KMS-11 (cell line): ENCODE measurements at regions not wholly inside any gene's neighbourhood (a gene's known extent, or its start where the extent isn't known, plus 50 kb on each side); places are given as distances from the start of the nearest gene placed in this dataset.

Source experiments
- H2AFZ ChIP-seq: fragments of 200-600 bp; sonication (generic); 2 replicates; pipeline ENCODE4 v1.6.1; 2016; ENCODE audit warnings: antibody characterized with exemption, mixed run types, low read depth
- H3K27ac ChIP-seq: fragments of 200-600 bp; sonication (generic); 2 replicates; pipeline ENCODE4 v1.6.1; 2016; ENCODE audit warnings: mild to moderate bottlenecking, mixed run types
- H3K27me3 ChIP-seq: fragments of 200-600 bp; sonication (generic); 2 replicates; pipeline ENCODE4 v1.6.1; 2017; ENCODE audit warnings: mild to moderate bottlenecking, low read depth, mixed run types, moderate library complexity; ENCODE audit not compliant: insufficient read depth
- H3K36me3 ChIP-seq: fragments of 200-600 bp; sonication (generic); 2 replicates; pipeline ENCODE4 v1.6.1; 2017; ENCODE audit warnings: mild to moderate bottlenecking, mixed run types; ENCODE audit not compliant: insufficient read depth
- H3K4me1 ChIP-seq: fragments of 200-600 bp; sonication (generic); 2 replicates; pipeline ENCODE4 v1.6.1; 2016; ENCODE audit warnings: mild to moderate bottlenecking, low read depth, mixed run types; ENCODE audit not compliant: poor library complexity, severe bottlenecking
- H3K4me2 ChIP-seq: fragments of 200-600 bp; sonication (generic); 2 replicates; pipeline ENCODE4 v1.7.0; 2016; ENCODE audit warnings: mild to moderate bottlenecking, mixed run types
- H3K4me3 ChIP-seq: fragments of 200-600 bp; sonication (generic); IDR thresholded peaks from 2 replicates; pipeline ENCODE4 v1.6.1; 2017; ENCODE audit warnings: low read depth, low read length, mixed read lengths; ENCODE audit not compliant: insufficient read depth
- H3K79me2 ChIP-seq: fragments of 200-600 bp; sonication (generic); 2 replicates; pipeline ENCODE4 v1.6.1; 2016; ENCODE audit warnings: low read depth, mixed run types; ENCODE audit not compliant: insufficient read depth
- H3K9ac ChIP-seq: fragments of 200-600 bp; sonication (generic); 2 replicates; pipeline ENCODE4 v1.6.1; 2016; ENCODE audit warnings: mild to moderate bottlenecking, mixed run types
- H4K20me1 ChIP-seq: fragments of 200-600 bp; sonication (generic); 2 replicates; pipeline ENCODE4 v1.6.1; 2016; ENCODE audit warnings: mild to moderate bottlenecking, mixed run types; ENCODE audit not compliant: insufficient read depth
- TF ChIP-seq, protein P1 (sequence below): fragments of 200-600 bp; sonication (generic); conservative IDR thresholded peaks from 2 replicates; pipeline ENCODE4 v1.6.1; 2017; ENCODE audit warnings: low read depth, mild to moderate bottlenecking, antibody characterized with exemption, low read length, moderate library complexity, mixed read lengths

DNA sequence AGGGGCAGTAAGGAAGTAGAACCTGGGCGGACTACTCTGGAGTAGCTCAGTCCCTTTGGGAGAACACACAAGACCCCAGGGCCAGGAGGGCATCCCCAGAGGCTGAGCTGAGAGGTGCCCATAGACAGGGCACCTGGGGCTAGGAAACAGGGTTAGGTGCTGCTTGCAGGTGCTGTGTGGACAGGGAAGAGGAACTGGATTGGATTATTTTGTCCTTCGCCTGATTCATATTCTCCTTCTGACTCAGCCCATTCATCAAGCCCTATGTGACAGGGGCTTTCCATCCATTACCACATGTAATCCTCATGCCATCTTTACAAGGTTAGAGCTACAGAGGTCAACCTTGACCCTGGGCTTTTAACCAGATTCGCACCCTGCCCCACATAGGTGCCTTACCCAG lies 183.9 kb downstream of the C1orf94 start:
- H2AFZ ChIP-seq: peak overlapping the region; percentile 71; the same call in 1 of the 2 replicates
- no peaks in the 10 kb centered on the region for H3K27me3 ChIP-seq
- peak overlapping the region; percentile 95 for H3K27ac ChIP-seq
- TF ChIP-seq, protein P1, sequence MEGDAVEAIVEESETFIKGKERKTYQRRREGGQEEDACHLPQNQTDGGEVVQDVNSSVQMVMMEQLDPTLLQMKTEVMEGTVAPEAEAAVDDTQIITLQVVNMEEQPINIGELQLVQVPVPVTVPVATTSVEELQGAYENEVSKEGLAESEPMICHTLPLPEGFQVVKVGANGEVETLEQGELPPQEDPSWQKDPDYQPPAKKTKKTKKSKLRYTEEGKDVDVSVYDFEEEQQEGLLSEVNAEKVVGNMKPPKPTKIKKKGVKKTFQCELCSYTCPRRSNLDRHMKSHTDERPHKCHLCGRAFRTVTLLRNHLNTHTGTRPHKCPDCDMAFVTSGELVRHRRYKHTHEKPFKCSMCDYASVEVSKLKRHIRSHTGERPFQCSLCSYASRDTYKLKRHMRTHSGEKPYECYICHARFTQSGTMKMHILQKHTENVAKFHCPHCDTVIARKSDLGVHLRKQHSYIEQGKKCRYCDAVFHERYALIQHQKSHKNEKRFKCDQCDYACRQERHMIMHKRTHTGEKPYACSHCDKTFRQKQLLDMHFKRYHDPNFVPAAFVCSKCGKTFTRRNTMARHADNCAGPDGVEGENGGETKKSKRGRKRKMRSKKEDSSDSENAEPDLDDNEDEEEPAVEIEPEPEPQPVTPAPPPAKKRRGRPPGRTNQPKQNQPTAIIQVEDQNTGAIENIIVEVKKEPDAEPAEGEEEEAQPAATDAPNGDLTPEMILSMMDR: no peak
- peaks cover 38% of the 10 kb centered on the region for H3K4me1 ChIP-seq
- H3K4me3 ChIP-seq: no peak overlapping the region
- no peaks in the 10 kb centered on the region for H3K79me2 ChIP-seq
- H3K9ac ChIP-seq: peak overlapping the region; percentile 58
- no peaks in the 10 kb centered on the region for H4K20me1 ChIP-seq
- peak overlapping the region; percentile 57 for H3K4me2 ChIP-seq
- no peaks in the 10 kb centered on the region for H3K36me3 ChIP-seq

DNA sequence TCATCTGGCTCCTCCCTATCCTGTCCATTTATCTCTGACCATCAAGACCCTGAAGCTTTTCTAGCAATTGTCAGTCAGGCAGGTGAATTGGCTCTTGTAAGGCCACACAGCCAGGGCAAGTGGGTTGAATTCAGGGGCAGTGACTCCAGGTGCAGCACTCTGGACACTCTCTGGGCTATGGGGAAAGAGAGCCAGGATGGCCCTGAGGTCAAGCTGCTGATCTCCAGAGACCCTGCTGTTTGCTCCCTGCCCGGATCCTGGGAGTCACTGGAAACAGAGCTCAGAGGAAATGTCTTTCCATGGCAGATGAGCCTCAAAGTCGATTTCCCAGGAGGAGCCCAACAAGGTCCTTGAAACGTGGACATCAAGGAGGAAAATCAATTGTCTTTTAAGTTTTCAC lies 184.4 kb downstream of the C1orf94 start:
- peak overlapping the region; percentile 71 for H2AFZ ChIP-seq
- H3K27ac ChIP-seq: peak overlapping the region; percentile 95
- TF ChIP-seq, protein P1: no peak
- H3K36me3 ChIP-seq: no peaks in the 10 kb centered on the region
- H3K9ac ChIP-seq: peak overlapping the region; percentile 58
- H3K4me3 ChIP-seq: no peak overlapping the region
- no peaks in the 10 kb centered on the region for H3K27me3 ChIP-seq
- peak overlapping the region; percentile 57 for H3K4me2 ChIP-seq
- no peaks in the 10 kb centered on the region for H4K20me1 ChIP-seq
- H3K79me2 ChIP-seq: no peaks in the 10 kb centered on the region
- peaks cover 38% of the 10 kb centered on the region for H3K4me1 ChIP-seq

GRCh38 chr1:34361781-34362357 lies 185.2 kb downstream of the C1orf94 start:
- H3K27me3 ChIP-seq: no peaks in the 10 kb centered on the region
- no peak overlapping the region for H3K4me3 ChIP-seq
- peak overlapping the region; percentile 71 for H2AFZ ChIP-seq
- TF ChIP-seq, protein P1: no peak
- no peaks in the 10 kb centered on the region for H4K20me1 ChIP-seq
- peaks cover 38% of the 10 kb centered on the region for H3K4me1 ChIP-seq
- H3K9ac ChIP-seq: peak overlapping the region; percentile 58
- no peaks in the 10 kb centered on the region for H3K79me2 ChIP-seq
- peak overlapping the region; percentile 57 for H3K4me2 ChIP-seq
- H3K27ac ChIP-seq: peak overlapping the region; percentile 95
- no peaks in the 10 kb centered on the region for H3K36me3 ChIP-seq

- no peak overlapping the region for H2AFZ ChIP-seq
- 0 out of 2 replicates have a peak overlapping the region, but pooled peaks have one; percentile 57 for H3K4me2 ChIP-seq
- H3K27ac ChIP-seq: no peak overlapping the region; the same call in 1 of the 2 replicates
- H3K79me2 ChIP-seq: no peaks in the 10 kb centered on the region
- no peak overlapping the region for H3K9ac ChIP-seq
- H3K4me1 ChIP-seq: peaks cover 38% of the 10 kb centered on the region
- H3K36me3 ChIP-seq: no peaks in the 10 kb centered on the region
- H3K27me3 ChIP-seq: no peaks in the 10 kb centered on the region
- TF ChIP-seq, protein P1: no peak
- H3K4me3 ChIP-seq: no peak overlapping the region
- no peaks in the 10 kb centered on the region for H4K20me1 ChIP-seq
Measured at GRCh38 chr1:34362949-34363348, 186.2 kb downstream of the C1orf94 start.
